ENCODE measurements at regions not wholly inside any gene's neighbourhood (a gene's known extent, or its start where the extent isn't known, plus 50 kb on each side); places are given as distances from the start of the nearest gene placed in this dataset.

- in situ Hi-C loops (cut with MboI; ENCODE audit: low sequenced_read_pairs) = no loop called here
- H2AK9ac ChIP-seq (replicated peaks; ENCODE audit: low read depth, low read length, poor library complexity) = no peak overlapping the region
- peaks cover 94% of the 10 kb centered on the region for H3K36me3 ChIP-seq (ENCODE audit: control insufficient read depth, insufficient read depth, low read length)
Measured at GRCh38 chr14:101026341-101026740, 122.8 kb upstream of the RTL1 start.

More at GRCh38 chr14:101026341-101026740, 122.8 kb upstream of the RTL1 start:
- DNase-seq (no peak), ATAC-seq (ENCODE audit: low read depth) (no peak)
- ChIA-PET POLR2A (ENCODE audit: unreplicated experiment) (no interaction called here), CTCF (no interaction called here)
- Histone ChIP-seq H3K9me3 (ENCODE audit: control insufficient read depth, insufficient read depth, low read length) (no peaks in the 10 kb centered on the region), H3K23ac (ENCODE audit: low read depth, low read length) (no peak overlapping the region), H3K4me3 (ENCODE audit: insufficient read depth, low read depth, low read length) (no peak overlapping the region), H2AFZ (replicated peaks; ENCODE audit: low read length, poor library complexity) (peak overlapping the region; percentile 8), H3K4me1 (ENCODE audit: control insufficient read depth, insufficient read depth, low read length) (no peaks in the 10 kb centered on the region), H2BK120ac (ENCODE audit: low read depth, low read length) (no peak overlapping the region), H3K27ac (ENCODE audit: insufficient read depth, low read length) (no peak overlapping the region), H3K27me3 (ENCODE audit: control insufficient read depth, insufficient read depth, low read length) (no peaks in the 10 kb centered on the region), H4K20me1 (ENCODE audit: insufficient read depth, low read length) (peaks cover 78% of the 10 kb centered on the region), H3K4me2 (ENCODE audit: low read depth, low read length) (no peak overlapping the region), H3K79me1 (ENCODE audit: low read depth in 1 of 2, low read length in 2 of 2) (peaks cover 17 to 78% of the 10 kb centered on the region in 2 experiments), H3K56ac (ENCODE audit: extremely low read depth, insufficient read depth, low read length) (no peak overlapping the region), H3K14ac (replicated peaks; ENCODE audit: low read depth, low read length) (no peak overlapping the region), H4K91ac (ENCODE audit: insufficient read depth, low read depth, low read length) (no peak overlapping the region), H4K5ac (ENCODE audit: low read depth, low read length) (no peak overlapping the region), H2BK15ac (ENCODE audit: low read depth, low read length) (no peak overlapping the region), H3K9me1 (ENCODE audit: insufficient read depth, low read length) (peaks cover 7% of the 10 kb centered on the region; the same call in 1 of the 2 replicates), H3K9ac (ENCODE audit: low read depth, low read length) (no peak overlapping the region), H3K18ac (ENCODE audit: low read depth, low read length) (no peak overlapping the region), H2AK5ac (ENCODE audit: low read depth, low read length) (no peak overlapping the region), H4K8ac (ENCODE audit: low read depth in 2 of 2, low read length in 2 of 2) (no peak overlapping the region), H2BK20ac (ENCODE audit: low read depth, low read length) (no peak overlapping the region), H3K4ac (ENCODE audit: low read depth, low read length) (no peak overlapping the region), H2BK5ac (ENCODE audit: low read depth, low read length, poor library complexity, severe bottlenecking) (no peak overlapping the region)
- TF ChIP-seq RAD21 (IDR thresholded peaks at IDR 0.05; ENCODE audit: low read length) (no peak), MXI1 (IDR thresholded peaks at IDR 0.05; ENCODE audit: borderline replicate concordance, low read depth, low read length) (no peak), MAFK (IDR thresholded peaks at IDR 0.05; ENCODE audit: low read depth, low read length) (no peak), SMC3 (IDR thresholded peaks at IDR 0.05; ENCODE audit: low read depth, low read length) (no peak), MAZ (IDR thresholded peaks at IDR 0.05; ENCODE audit: borderline replicate concordance, low read depth, low read length) (no peak), CTCF (conservative IDR thresholded peaks at IDR 0.05; ENCODE audit: low read depth, low read length) (no peak), NFE2L2 (IDR thresholded peaks at IDR 0.05; ENCODE audit: low read depth, low read length) (no peak), ELK1 (IDR thresholded peaks at IDR 0.05; ENCODE audit: borderline replicate concordance, low read depth, low read length) (no peak), CEBPB (IDR thresholded peaks at IDR 0.05; ENCODE audit: low read depth, low read length) (no peak), POLR2A (IDR thresholded peaks at IDR 0.05; ENCODE audit: low read depth, low read length) (no peak), USF2 (IDR thresholded peaks at IDR 0.05; ENCODE audit: low read depth, low read length) (no peak), RCOR1 (IDR thresholded peaks at IDR 0.05; ENCODE audit: insufficient replicate concordance, low read length) (no peak)
- intact Hi-C loops (cut with micrococcal nuclease) = no loop called here
- no TSS peak for BruUV-seq (replicated peaks)
- dilution Hi-C loops (cut with HindIII; ENCODE audit: low sequenced_read_pairs, unreplicated experiment) = no loop called here
- 80% methylated on average over 1 of the region's 7 CpGs; no CpG with 5 or more reads in 1 of the 2 experiments for WGBS, 2 experiments (ENCODE audit: extremely low coverage in 2 of 2, insufficient read length in 1 of 2)
